ENCODE measurements at regions not wholly inside any gene's neighbourhood (a gene's known extent, or its start where the extent isn't known, plus 50 kb on each side); places are given as distances from the start of the nearest gene placed in this dataset.
"Not testable (repeated sequence)": the region's sequence is repeated elsewhere in the genome, so short reads cannot be mapped to it uniquely, and the experiment has no call there.

GRCh38 chr18:38642711-38643110, 1077.1 kb upstream of the CELF4 start:
- Histone ChIP-seq H3K27me3 (ENCODE audit: control insufficient read depth in 2 of 2, insufficient read depth in 1 of 2, low read length in 1 of 2) (no peaks in the 10 kb centered on the region), H3K9me3 (ENCODE audit: control insufficient read depth in 2 of 2, insufficient read depth in 1 of 2, low read length in 1 of 2) (no peaks in the 10 kb centered on the region), H3K4me1 (ENCODE audit: control insufficient read depth in 2 of 2, insufficient read depth in 2 of 2, low read length in 2 of 2) (no peaks in the 10 kb centered on the region), H3K36me3 (ENCODE audit: control insufficient read depth in 2 of 2, insufficient read depth in 2 of 2, low read length in 1 of 2) (no peaks in the 10 kb centered on the region), H3K4me3 (ENCODE audit: low read length in 2 of 2) (no peak overlapping the region), H3K27ac (ENCODE audit: low read depth in 1 of 2, low read length in 1 of 2) (no peak overlapping the region)
- WGBS = 97% methylated on average over 3 of the region's 3 CpGs
- no peak for DNase-seq (ENCODE audit: low read depth in 6 of 9, low spot score in 9 of 9)

- H3K4me1 ChIP-seq (ENCODE audit: control insufficient read depth in 2 of 2, insufficient read depth in 2 of 2, low read length in 2 of 2); H3K9me3 ChIP-seq (ENCODE audit: control insufficient read depth in 2 of 2, insufficient read depth in 1 of 2, low read length in 1 of 2); H3K36me3 ChIP-seq (ENCODE audit: control insufficient read depth in 2 of 2, insufficient read depth in 2 of 2, low read length in 1 of 2); H3K4me3 ChIP-seq (ENCODE audit: low read length in 2 of 2); DNase-seq (ENCODE audit: low read depth in 6 of 9, low spot score in 9 of 9); H3K27me3 ChIP-seq (ENCODE audit: control insufficient read depth in 2 of 2, insufficient read depth in 1 of 2, low read length in 1 of 2); H3K27ac ChIP-seq (ENCODE audit: low read depth in 1 of 2, low read length in 1 of 2): not testable (repeated sequence)
- WGBS = 75% methylated on average over 9 of the region's 9 CpGs
These were observed 1074.1 kb upstream of the CELF4 start for GRCh38 chr18:38639700-38640099.

GRCh38 chr18:38635709-38636430, 1070.3 kb upstream of the CELF4 start:
- DNase-seq (ENCODE audit: low read depth in 6 of 9, low spot score in 9 of 9) = no peak
- H3K27ac ChIP-seq (ENCODE audit: low read depth in 1 of 2, low read length in 1 of 2) = no peak overlapping the region
- H3K4me3 ChIP-seq (ENCODE audit: low read length in 2 of 2) = no peak overlapping the region
- H3K9me3 ChIP-seq (ENCODE audit: control insufficient read depth in 2 of 2, insufficient read depth in 1 of 2, low read length in 1 of 2) = no peaks in the 10 kb centered on the region
- no peaks in the 10 kb centered on the region for H3K27me3 ChIP-seq (ENCODE audit: control insufficient read depth in 2 of 2, insufficient read depth in 1 of 2, low read length in 1 of 2)
- no peaks in the 10 kb centered on the region for H3K4me1 ChIP-seq (ENCODE audit: control insufficient read depth in 2 of 2, insufficient read depth in 2 of 2, low read length in 2 of 2)
- no peaks in the 10 kb centered on the region for H3K36me3 ChIP-seq (ENCODE audit: control insufficient read depth in 2 of 2, insufficient read depth in 2 of 2, low read length in 1 of 2)

GRCh38 chr18:38634117-38634516, 1068.5 kb upstream of the CELF4 start:
- Histone ChIP-seq H3K9me3 (ENCODE audit: control insufficient read depth in 2 of 2, insufficient read depth in 1 of 2, low read length in 1 of 2) (no peaks in the 10 kb centered on the region), H3K36me3 (ENCODE audit: control insufficient read depth in 2 of 2, insufficient read depth in 2 of 2, low read length in 1 of 2) (no peaks in the 10 kb centered on the region), H3K27me3 (ENCODE audit: control insufficient read depth in 2 of 2, insufficient read depth in 1 of 2, low read length in 1 of 2) (no peaks in the 10 kb centered on the region), H3K4me1 (ENCODE audit: control insufficient read depth in 2 of 2, insufficient read depth in 2 of 2, low read length in 2 of 2) (no peaks in the 10 kb centered on the region), H3K27ac (ENCODE audit: low read depth in 1 of 2, low read length in 1 of 2) (no peak overlapping the region), H3K4me3 (ENCODE audit: low read length in 2 of 2) (no peak overlapping the region)
- WGBS = 93% methylated on average over 2 of the region's 2 CpGs
- DNase-seq (ENCODE audit: low read depth in 6 of 9, low spot score in 9 of 9) = no peak

- H3K9me3 ChIP-seq (ENCODE audit: control insufficient read depth in 2 of 2, insufficient read depth in 1 of 2, low read length in 1 of 2) = no peaks in the 10 kb centered on the region
- 97% methylated on average over 1 of the region's 1 CpG for WGBS
- H3K4me3 ChIP-seq (ENCODE audit: low read length in 2 of 2) = no peak overlapping the region
- H3K27me3 ChIP-seq (ENCODE audit: control insufficient read depth in 2 of 2, insufficient read depth in 1 of 2, low read length in 1 of 2) = no peaks in the 10 kb centered on the region
- H3K4me1 ChIP-seq (ENCODE audit: control insufficient read depth in 2 of 2, insufficient read depth in 2 of 2, low read length in 2 of 2) = no peaks in the 10 kb centered on the region
- no peak overlapping the region for H3K27ac ChIP-seq (ENCODE audit: low read depth in 1 of 2, low read length in 1 of 2)
- no peaks in the 10 kb centered on the region for H3K36me3 ChIP-seq (ENCODE audit: control insufficient read depth in 2 of 2, insufficient read depth in 2 of 2, low read length in 1 of 2)
- no peak for DNase-seq (ENCODE audit: low read depth in 6 of 9, low spot score in 9 of 9)
These were observed 1067.7 kb upstream of the CELF4 start for GRCh38 chr18:38633333-38633732.

- Histone ChIP-seq H3K36me3 (ENCODE audit: control insufficient read depth in 2 of 2, insufficient read depth in 2 of 2, low read length in 1 of 2) (no peaks in the 10 kb centered on the region), H3K27ac (ENCODE audit: low read depth in 1 of 2, low read length in 1 of 2) (no peak overlapping the region), H3K9me3 (ENCODE audit: control insufficient read depth in 2 of 2, insufficient read depth in 1 of 2, low read length in 1 of 2) (no peaks in the 10 kb centered on the region), H3K4me3 (ENCODE audit: low read length in 2 of 2) (no peak overlapping the region), H3K27me3 (ENCODE audit: control insufficient read depth in 2 of 2, insufficient read depth in 1 of 2, low read length in 1 of 2) (no peaks in the 10 kb centered on the region), H3K4me1 (ENCODE audit: control insufficient read depth in 2 of 2, insufficient read depth in 2 of 2, low read length in 2 of 2) (no peaks in the 10 kb centered on the region)
- DNase-seq (ENCODE audit: low read depth in 6 of 9, low spot score in 9 of 9) = no peak
These were observed 1053.5 kb upstream of the CELF4 start for GRCh38 chr18:38619129-38619528.

GRCh38 chr18:38616306-38616705, 1050.7 kb upstream of the CELF4 start:
- Histone ChIP-seq H3K4me3 (ENCODE audit: low read length in 2 of 2) (no peak overlapping the region), H3K36me3 (ENCODE audit: control insufficient read depth in 2 of 2, insufficient read depth in 2 of 2, low read length in 1 of 2) (no peaks in the 10 kb centered on the region), H3K27ac (ENCODE audit: low read depth in 1 of 2, low read length in 1 of 2) (no peak overlapping the region), H3K9me3 (ENCODE audit: control insufficient read depth in 2 of 2, insufficient read depth in 1 of 2, low read length in 1 of 2) (no peaks in the 10 kb centered on the region), H3K27me3 (ENCODE audit: control insufficient read depth in 2 of 2, insufficient read depth in 1 of 2, low read length in 1 of 2) (no peaks in the 10 kb centered on the region), H3K4me1 (ENCODE audit: control insufficient read depth in 2 of 2, insufficient read depth in 2 of 2, low read length in 2 of 2) (no peaks in the 10 kb centered on the region)
- WGBS = 97% methylated on average over 4 of the region's 4 CpGs
- no peak for DNase-seq (ENCODE audit: low read depth in 6 of 9, low spot score in 9 of 9)

- no peak overlapping the region for H3K27ac ChIP-seq (ENCODE audit: low read depth in 1 of 2, low read length in 1 of 2)
- no peaks in the 10 kb centered on the region for H3K27me3 ChIP-seq (ENCODE audit: control insufficient read depth in 2 of 2, insufficient read depth in 1 of 2, low read length in 1 of 2)
- H3K36me3 ChIP-seq (ENCODE audit: control insufficient read depth in 2 of 2, insufficient read depth in 2 of 2, low read length in 1 of 2) = no peaks in the 10 kb centered on the region
- H3K9me3 ChIP-seq (ENCODE audit: control insufficient read depth in 2 of 2, insufficient read depth in 1 of 2, low read length in 1 of 2) = no peaks in the 10 kb centered on the region
- DNase-seq (ENCODE audit: low read depth in 6 of 9, low spot score in 9 of 9) = no peak
- H3K4me3 ChIP-seq (ENCODE audit: low read length in 2 of 2) = no peak overlapping the region
- 95% methylated on average over 2 of the region's 2 CpGs for WGBS
- H3K4me1 ChIP-seq (ENCODE audit: control insufficient read depth in 2 of 2, insufficient read depth in 2 of 2, low read length in 2 of 2) = no peaks in the 10 kb centered on the region
These were observed 1047.3 kb upstream of the CELF4 start for GRCh38 chr18:38612904-38613303.

- Histone ChIP-seq H3K36me3 (ENCODE audit: control insufficient read depth in 2 of 2, insufficient read depth in 2 of 2, low read length in 1 of 2) (no peaks in the 10 kb centered on the region), H3K4me3 (ENCODE audit: low read length in 2 of 2) (no peak overlapping the region), H3K9me3 (ENCODE audit: control insufficient read depth in 2 of 2, insufficient read depth in 1 of 2, low read length in 1 of 2) (no peaks in the 10 kb centered on the region), H3K27ac (ENCODE audit: low read depth in 1 of 2, low read length in 1 of 2) (no peak overlapping the region), H3K27me3 (ENCODE audit: control insufficient read depth in 2 of 2, insufficient read depth in 1 of 2, low read length in 1 of 2) (no peaks in the 10 kb centered on the region), H3K4me1 (ENCODE audit: control insufficient read depth in 2 of 2, insufficient read depth in 2 of 2, low read length in 2 of 2) (no peaks in the 10 kb centered on the region)
- WGBS = 45% methylated on average over 9 of the region's 9 CpGs
- DNase-seq (ENCODE audit: low read depth in 6 of 9, low spot score in 9 of 9) = peak in 5 of 9 donors; percentile 4 to 41 (median 8)
These were observed 1045.7 kb upstream of the CELF4 start for GRCh38 chr18:38611036-38611964.

All from thymus (tissue), 11 donors.